Smooth muscle cell (in vitro differentiated cells): ENCODE measurements at regions not wholly inside any gene's neighbourhood (a gene's known extent, or its start where the extent isn't known, plus 50 kb on each side); places are given as distances from the start of the nearest gene placed in this dataset.
"Not testable (repeated sequence)": the region's sequence is repeated elsewhere in the genome, so short reads cannot be mapped to it uniquely, and the experiment has no call there.

Source experiments
- DNase-seq: peaks from one replicate; lab custom pipeline; 2025; ENCODE audit not compliant: unreplicated experiment; lab: John Stamatoyannopoulos, UW
- H2AFZ ChIP-seq: fragments of 200-600 bp; sonication (generic); 2 replicates; pipeline ENCODE4 v1.6.0; 2016; ENCODE audit warnings: antibody characterized with exemption, low read depth, mild to moderate bottlenecking
- H3F3A ChIP-seq: fragments of 200-600 bp; sonication (generic); 2 replicates; pipeline ENCODE4 v1.6.0; 2017; ENCODE audit warnings: antibody characterized with exemption, low read depth
- H3K27ac ChIP-seq: fragments of 200-600 bp; sonication (generic); 2 replicates; pipeline ENCODE4 v1.5.1; 2016; ENCODE audit warnings: low read depth, mild to moderate bottlenecking
- H3K27me3 ChIP-seq: fragments of 200-600 bp; sonication (generic); 2 replicates; pipeline ENCODE4 v1.6.1; 2016; ENCODE audit warnings: low read depth, mild to moderate bottlenecking
- H3K36me3 ChIP-seq: fragments of 200-600 bp; sonication (generic); 2 replicates; pipeline ENCODE4 v1.5.1; 2016; ENCODE audit warnings: low read depth
- H3K4me1 ChIP-seq: fragments of 200-600 bp; sonication (generic); 2 replicates; pipeline ENCODE4 v1.5.1; 2016; ENCODE audit warnings: low read depth
- H3K4me2 ChIP-seq: fragments of 200-600 bp; sonication (generic); 2 replicates; pipeline ENCODE4 v1.6.0; 2016; ENCODE audit warnings: mild to moderate bottlenecking
- H3K4me3 ChIP-seq: fragments of 200-600 bp; sonication (generic); 2 replicates; pipeline ENCODE4 v1.5.1; 2016; ENCODE audit warnings: mild to moderate bottlenecking
- H3K79me2 ChIP-seq: fragments of 200-600 bp; sonication (generic); 2 replicates; pipeline ENCODE4 v1.6.0; 2016; ENCODE audit warnings: low read depth, mild to moderate bottlenecking
- H3K9ac ChIP-seq: fragments of 200-600 bp; sonication (generic); 2 replicates; pipeline ENCODE4 v1.6.0; 2016; ENCODE audit warnings: low read depth
- H3K9me3 ChIP-seq: fragments of 200-600 bp; sonication (generic); replicated peaks from 2 replicates; pipeline ENCODE4 v1.5.1; 2016; ENCODE audit warnings: low read depth
- H4K20me1 ChIP-seq: fragments of 200-600 bp; sonication (generic); 2 replicates; pipeline ENCODE4 v1.6.0; 2016; ENCODE audit warnings: low read depth
- WGBS: methylation state at CpG from one replicate; pipeline ENCODE4 v1.1.7; 2016; ENCODE audit warnings: low lambda C conversion rate; 5-methylcytosine and 5-hydroxymethylcytosine counted together
- TF ChIP-seq, protein P1 (sequence below): fragments of 200-600 bp; sonication (generic); IDR thresholded peaks from 2 replicates; pipeline ENCODE4 v1.5.1; 2017; ENCODE audit warnings: borderline replicate concordance, mild to moderate bottlenecking, antibody characterized with exemption; ENCODE audit not compliant: insufficient read depth, poor library complexity, severe bottlenecking

DNA sequence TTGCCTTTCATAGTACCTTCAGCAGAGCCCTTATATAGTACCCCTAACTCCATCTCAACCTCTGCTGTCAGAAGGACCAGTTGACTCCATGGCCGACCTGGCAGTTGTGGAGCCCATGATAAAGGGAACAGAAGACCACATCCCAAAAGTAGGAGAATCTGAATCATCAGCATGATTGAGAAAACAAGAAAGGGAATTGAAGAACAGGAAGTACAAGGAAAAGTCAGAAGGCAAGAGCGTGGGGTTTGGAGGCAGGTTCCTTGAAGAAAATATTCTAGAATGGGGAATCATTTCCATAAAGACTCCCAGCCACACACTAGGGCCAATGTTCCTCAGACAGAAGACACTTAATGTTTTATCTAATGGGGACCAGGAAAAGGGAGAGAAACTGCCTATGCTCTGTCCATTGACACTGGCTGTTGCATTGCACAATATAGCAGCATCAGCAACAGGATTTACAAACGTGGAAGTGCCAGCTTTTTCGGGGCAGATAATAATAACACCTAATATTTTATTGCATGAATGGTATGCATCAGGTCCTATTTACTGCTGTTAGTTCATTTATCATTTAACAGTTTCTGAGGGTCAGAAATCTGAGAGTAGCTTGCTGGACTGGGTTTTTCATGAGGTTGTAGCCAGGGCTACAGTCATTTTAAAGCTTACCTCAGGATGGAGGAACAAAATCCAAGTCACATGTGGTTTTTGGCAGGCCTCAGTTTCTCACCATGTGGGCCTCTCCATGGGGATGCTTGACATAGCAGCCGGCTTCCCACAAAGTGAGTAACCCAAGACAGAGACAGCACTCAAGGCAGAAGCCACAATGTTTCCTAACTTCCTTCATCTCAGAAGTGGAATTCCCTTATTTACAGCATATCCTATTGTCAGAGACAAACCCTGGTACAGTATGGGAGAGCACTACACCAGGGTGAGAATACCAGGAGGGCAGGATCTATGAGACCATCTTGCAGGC, 483.4 kb downstream of the PLPP3 start:
- H3K4me1 ChIP-seq = peaks cover 5% of the 10 kb centered on the region
- H3K4me2 ChIP-seq = peak overlapping the region; percentile 37
- H3K27ac ChIP-seq = peak overlapping the region; percentile 10
- no peaks in the 10 kb centered on the region for H3K27me3 ChIP-seq
- WGBS = 53% methylated on average over 5 of the region's 5 CpGs
- H4K20me1 ChIP-seq = no peaks in the 10 kb centered on the region
- no peak overlapping the region for H3K4me3 ChIP-seq
- H2AFZ ChIP-seq = no peak overlapping the region
- TF ChIP-seq, protein P1, sequence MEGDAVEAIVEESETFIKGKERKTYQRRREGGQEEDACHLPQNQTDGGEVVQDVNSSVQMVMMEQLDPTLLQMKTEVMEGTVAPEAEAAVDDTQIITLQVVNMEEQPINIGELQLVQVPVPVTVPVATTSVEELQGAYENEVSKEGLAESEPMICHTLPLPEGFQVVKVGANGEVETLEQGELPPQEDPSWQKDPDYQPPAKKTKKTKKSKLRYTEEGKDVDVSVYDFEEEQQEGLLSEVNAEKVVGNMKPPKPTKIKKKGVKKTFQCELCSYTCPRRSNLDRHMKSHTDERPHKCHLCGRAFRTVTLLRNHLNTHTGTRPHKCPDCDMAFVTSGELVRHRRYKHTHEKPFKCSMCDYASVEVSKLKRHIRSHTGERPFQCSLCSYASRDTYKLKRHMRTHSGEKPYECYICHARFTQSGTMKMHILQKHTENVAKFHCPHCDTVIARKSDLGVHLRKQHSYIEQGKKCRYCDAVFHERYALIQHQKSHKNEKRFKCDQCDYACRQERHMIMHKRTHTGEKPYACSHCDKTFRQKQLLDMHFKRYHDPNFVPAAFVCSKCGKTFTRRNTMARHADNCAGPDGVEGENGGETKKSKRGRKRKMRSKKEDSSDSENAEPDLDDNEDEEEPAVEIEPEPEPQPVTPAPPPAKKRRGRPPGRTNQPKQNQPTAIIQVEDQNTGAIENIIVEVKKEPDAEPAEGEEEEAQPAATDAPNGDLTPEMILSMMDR = no peak
- peaks cover 4% of the 10 kb centered on the region for H3F3A ChIP-seq
- H3K9me3 ChIP-seq = no peaks in the 10 kb centered on the region
- no peak overlapping the region for H3K9ac ChIP-seq
- H3K79me2 ChIP-seq = no peaks in the 10 kb centered on the region
- H3K36me3 ChIP-seq = no peaks in the 10 kb centered on the region
- DNase-seq = no peak

DNA sequence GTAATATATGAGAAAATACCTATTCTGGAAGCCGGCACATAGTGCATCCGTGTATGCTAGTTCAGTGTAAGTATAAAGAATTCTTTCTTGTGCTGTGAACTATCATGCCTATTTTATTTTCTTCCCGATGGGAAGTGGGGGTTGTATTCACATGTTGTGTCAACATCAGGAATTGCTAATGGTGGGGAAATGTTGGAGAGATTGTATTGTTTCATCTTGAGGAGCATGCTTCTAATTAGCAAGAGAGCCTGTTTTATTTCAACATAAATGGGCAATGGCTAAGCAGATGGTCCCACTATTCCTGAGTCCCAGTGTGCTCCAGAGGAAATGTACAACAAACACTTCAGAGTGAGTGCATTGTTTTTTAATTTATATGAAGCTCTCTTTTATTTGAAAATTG, 485.2 kb downstream of the PLPP3 start:
- Histone ChIP-seq H3K36me3 (no peaks in the 10 kb centered on the region), H3K9me3 (no peaks in the 10 kb centered on the region), H3K27ac (no peak overlapping the region), H4K20me1 (no peaks in the 10 kb centered on the region), H3K4me2 (no peak overlapping the region), H3K27me3 (no peaks in the 10 kb centered on the region), H2AFZ (no peak overlapping the region), H3F3A (peaks cover 4% of the 10 kb centered on the region), H3K4me3 (no peak overlapping the region), H3K4me1 (peaks cover 5% of the 10 kb centered on the region), H3K9ac (no peak overlapping the region), H3K79me2 (no peaks in the 10 kb centered on the region)
- DNase-seq = no peak
- 74% methylated on average over 3 of the region's 3 CpGs for WGBS
- TF ChIP-seq, protein P1 = no peak

DNA sequence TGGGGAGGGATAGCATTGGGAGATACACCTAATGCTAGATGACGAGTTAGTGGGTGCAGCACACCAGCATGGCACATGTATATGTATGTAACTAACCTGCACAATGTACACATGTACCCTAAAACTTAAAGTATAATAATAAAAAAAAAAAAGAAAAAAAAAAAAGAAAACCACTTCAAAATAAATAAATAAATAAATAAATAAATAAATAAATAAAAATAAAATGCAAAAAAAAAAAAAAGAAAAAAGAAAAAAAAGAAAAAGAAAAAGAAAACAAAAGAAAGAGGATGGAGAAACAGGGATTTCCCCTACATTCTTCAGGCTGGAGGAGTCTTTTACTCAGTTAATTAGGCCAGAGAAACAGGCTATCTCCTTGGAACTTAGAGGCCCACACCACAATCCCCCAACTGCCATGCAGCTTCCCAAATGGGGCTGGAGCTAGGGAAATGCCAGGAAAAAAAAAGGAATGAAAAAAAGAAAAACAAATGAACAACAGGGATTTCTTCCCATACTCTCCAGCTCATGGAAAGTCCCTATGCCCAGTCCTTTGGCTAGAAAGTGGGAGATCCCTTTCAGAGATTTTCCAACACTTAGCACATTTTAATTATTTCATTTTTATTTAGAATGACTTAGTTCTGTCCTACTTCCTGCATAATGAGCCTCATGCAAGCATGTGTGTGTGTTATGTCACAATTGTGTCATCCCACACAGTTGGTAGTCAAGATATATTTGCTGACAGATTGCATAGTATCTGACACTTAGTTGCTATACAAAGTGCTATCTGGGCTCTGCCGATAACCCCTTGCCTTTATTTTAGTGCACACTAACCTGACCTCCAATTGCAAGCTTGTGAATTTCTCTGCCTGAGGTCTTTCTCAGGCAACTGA, 486.4 kb downstream of the PLPP3 start:
- TF ChIP-seq, protein P1 = no peak
- Histone ChIP-seq H4K20me1 (no peaks in the 10 kb centered on the region), H3K36me3 (no peaks in the 10 kb centered on the region), H2AFZ (no peak overlapping the region), H3K4me2 (peak overlapping the region; percentile 7), H3K4me3 (no peak overlapping the region), H3K27me3 (no peaks in the 10 kb centered on the region), H3K4me1 (peaks cover 5% of the 10 kb centered on the region), H3K27ac (peak overlapping the region; percentile 0), H3K9me3 (no peaks in the 10 kb centered on the region), H3F3A (peaks cover 4% of the 10 kb centered on the region), H3K9ac (no peak overlapping the region), H3K79me2 (no peaks in the 10 kb centered on the region)
- DNase-seq = no peak
- 71% methylated on average over 2 of the region's 2 CpGs for WGBS

DNA sequence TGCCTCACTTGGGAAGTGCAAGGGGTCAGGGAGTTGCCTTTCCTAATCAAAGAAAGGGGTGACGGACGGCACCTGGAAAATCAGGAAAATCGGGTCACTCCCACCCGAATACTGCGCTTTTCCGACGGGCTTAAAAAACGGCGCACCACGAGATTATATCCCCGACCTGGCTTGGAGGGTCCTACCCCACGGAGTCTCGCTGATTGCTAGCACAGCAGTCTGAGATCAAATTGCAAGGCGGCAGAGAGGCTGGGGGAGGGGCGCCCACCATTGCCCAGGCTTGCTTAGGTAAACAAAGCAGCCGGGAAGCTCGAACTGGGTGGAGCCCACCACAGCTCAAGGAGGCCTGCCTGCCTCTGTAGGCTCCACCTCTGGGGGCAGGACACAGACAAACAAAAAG, 489.5 kb downstream of the PLPP3 start:
- H3K36me3 ChIP-seq, H3K4me1 ChIP-seq, DNase-seq, H3K27me3 ChIP-seq, H3K9me3 ChIP-seq, H3K9ac ChIP-seq, H3K79me2 ChIP-seq, H4K20me1 ChIP-seq, H3F3A ChIP-seq, H3K4me2 ChIP-seq, H3K4me3 ChIP-seq, H3K27ac ChIP-seq, H2AFZ ChIP-seq: not testable (repeated sequence)
- 57% methylated on average over 17 of the region's 17 CpGs for WGBS
